ENCODE measurements at regions not wholly inside any gene's neighbourhood (a gene's known extent, or its start where the extent isn't known, plus 50 kb on each side); places are given as distances from the start of the nearest gene placed in this dataset.

DNA sequence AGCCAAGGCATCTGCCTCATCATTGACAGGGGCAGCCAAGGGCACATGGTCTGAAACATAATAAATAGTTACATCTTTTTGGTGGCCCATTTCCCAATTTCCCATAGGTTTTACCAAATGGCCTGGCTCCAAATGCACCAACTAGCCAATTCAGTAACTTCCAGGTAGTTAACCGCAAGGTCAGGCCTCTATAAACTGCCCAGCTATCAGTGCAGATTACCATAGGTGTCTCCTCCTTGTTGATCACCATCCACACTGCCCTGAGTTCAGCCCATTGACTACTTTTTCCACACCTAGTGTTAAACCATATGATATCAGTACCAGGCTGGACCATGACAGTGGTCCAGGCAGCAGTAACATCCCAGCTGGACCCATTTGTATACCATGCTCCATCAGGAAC lies 1145.1 kb upstream of the POU3F4 start:
- Histone ChIP-seq H3K4me1 (no peaks in the 10 kb centered on the region), H3K9me3 (no peaks in the 10 kb centered on the region), H3K4me3 (no peak overlapping the region), H3K36me3 (no peaks in the 10 kb centered on the region), H3K27me3 (ENCODE audit: low read depth) (no peaks in the 10 kb centered on the region), H3K27ac (no peak overlapping the region)
- TF ChIP-seq, protein P1, sequence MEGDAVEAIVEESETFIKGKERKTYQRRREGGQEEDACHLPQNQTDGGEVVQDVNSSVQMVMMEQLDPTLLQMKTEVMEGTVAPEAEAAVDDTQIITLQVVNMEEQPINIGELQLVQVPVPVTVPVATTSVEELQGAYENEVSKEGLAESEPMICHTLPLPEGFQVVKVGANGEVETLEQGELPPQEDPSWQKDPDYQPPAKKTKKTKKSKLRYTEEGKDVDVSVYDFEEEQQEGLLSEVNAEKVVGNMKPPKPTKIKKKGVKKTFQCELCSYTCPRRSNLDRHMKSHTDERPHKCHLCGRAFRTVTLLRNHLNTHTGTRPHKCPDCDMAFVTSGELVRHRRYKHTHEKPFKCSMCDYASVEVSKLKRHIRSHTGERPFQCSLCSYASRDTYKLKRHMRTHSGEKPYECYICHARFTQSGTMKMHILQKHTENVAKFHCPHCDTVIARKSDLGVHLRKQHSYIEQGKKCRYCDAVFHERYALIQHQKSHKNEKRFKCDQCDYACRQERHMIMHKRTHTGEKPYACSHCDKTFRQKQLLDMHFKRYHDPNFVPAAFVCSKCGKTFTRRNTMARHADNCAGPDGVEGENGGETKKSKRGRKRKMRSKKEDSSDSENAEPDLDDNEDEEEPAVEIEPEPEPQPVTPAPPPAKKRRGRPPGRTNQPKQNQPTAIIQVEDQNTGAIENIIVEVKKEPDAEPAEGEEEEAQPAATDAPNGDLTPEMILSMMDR (IDR thresholded peaks at IDR 0.05) = no peak
- DNase-seq (no peak), ATAC-seq (no peak)
- intact Hi-C loops (cut with DNase I) = no loop called here

DNA sequence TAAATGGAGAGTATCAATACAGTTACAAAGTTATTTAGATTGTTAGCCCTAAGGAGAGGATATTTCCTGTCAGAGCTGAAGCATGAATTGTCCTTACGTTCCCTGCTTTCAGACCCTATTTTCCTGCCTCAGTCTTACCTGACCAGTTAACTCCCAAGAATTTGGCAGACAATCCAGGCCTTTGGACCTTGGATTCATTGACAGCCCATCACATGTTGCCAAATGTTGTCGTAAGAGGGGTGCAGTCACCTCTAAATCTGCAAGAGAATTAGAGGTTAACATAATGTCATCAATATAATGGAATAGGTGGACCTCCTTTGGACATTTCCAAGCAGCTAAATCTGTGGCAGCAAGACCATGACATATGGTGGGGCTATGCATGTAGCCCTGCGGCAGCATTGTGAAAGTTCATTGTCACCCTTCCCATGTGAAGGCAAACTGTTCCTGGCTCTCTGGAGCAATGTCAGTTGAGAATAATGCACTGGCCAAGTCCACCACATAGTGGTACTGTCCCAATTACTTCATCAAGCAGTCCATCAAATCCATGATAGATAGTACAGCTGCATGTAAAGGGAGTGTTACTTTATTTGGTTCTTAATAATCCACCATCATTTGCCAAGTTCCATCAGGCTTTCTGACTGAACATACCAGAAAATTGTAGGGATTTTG lies 1137.0 kb upstream of the POU3F4 start:
- Histone ChIP-seq H3K36me3 (no peaks in the 10 kb centered on the region), H3K27me3 (ENCODE audit: low read depth) (no peaks in the 10 kb centered on the region), H3K27ac (no peak overlapping the region), H3K4me3 (no peak overlapping the region), H3K9me3 (no peaks in the 10 kb centered on the region), H3K4me1 (no peaks in the 10 kb centered on the region)
- TF ChIP-seq, protein P1 (IDR thresholded peaks at IDR 0.05) = no peak
- ATAC-seq = no peak
- intact Hi-C loops (cut with DNase I) = no loop called here
- no peak for DNase-seq

DNA sequence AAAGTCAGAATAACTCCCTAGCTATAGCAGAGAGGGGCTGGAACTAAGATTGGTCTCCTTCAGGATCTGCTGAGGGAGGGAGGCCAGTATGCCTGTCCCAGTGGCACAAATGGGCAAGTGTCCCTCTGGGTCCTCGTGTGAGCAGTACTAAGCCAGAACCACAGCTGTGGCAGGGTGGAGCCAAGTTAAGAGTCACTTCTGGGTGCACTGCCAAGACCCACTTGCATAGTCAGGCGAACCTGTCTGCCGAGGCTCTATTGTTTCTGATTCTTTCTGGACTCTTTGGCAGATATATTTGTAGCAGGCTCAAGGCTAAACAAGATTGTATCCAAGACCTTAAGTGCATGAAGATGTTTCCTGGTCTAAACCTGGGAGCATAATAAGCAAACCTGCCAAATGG lies 1123.7 kb upstream of the POU3F4 start:
- no peaks in the 10 kb centered on the region for H3K9me3 ChIP-seq
- H3K27me3 ChIP-seq (ENCODE audit: low read depth) = no peaks in the 10 kb centered on the region
- intact Hi-C loops (cut with DNase I) = no loop called here
- H3K36me3 ChIP-seq = no peaks in the 10 kb centered on the region
- TF ChIP-seq, protein P1 (IDR thresholded peaks at IDR 0.05) = no peak
- H3K4me1 ChIP-seq = no peaks in the 10 kb centered on the region
- H3K4me3 ChIP-seq = no peak overlapping the region
- DNase-seq = no peak
- no peak overlapping the region for H3K27ac ChIP-seq
- ATAC-seq = peak in 1 of 2 donors; percentile 40

DNA sequence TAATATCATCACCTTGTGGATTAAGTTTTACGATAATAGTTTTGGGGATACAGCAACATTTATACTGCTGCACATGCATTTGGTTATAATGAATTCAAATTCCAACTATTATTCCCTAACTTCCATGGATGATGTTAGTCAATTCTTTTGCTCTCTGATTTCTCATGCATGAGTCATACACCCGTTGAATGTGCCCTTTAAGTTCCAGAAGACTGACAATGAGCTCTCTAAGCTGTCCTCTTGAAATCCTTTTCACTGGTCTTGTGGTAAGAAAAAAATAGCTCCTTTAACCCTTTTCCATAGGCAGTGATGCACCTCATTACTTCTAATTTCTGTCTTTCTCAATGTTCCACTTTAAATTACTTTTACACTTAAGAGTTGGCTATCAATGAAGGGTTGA lies 1095.2 kb upstream of the POU3F4 start:
- no peaks in the 10 kb centered on the region for H3K36me3 ChIP-seq
- no peaks in the 10 kb centered on the region for H3K4me1 ChIP-seq
- intact Hi-C loops (cut with DNase I) = no loop called here
- H3K27me3 ChIP-seq (ENCODE audit: low read depth) = no peaks in the 10 kb centered on the region
- no peak overlapping the region for H3K4me3 ChIP-seq
- no peak overlapping the region for H3K27ac ChIP-seq
- no peak for DNase-seq
- no peak for ATAC-seq
- no peaks in the 10 kb centered on the region for H3K9me3 ChIP-seq
- TF ChIP-seq, protein P1 (IDR thresholded peaks at IDR 0.05) = no peak

DNA sequence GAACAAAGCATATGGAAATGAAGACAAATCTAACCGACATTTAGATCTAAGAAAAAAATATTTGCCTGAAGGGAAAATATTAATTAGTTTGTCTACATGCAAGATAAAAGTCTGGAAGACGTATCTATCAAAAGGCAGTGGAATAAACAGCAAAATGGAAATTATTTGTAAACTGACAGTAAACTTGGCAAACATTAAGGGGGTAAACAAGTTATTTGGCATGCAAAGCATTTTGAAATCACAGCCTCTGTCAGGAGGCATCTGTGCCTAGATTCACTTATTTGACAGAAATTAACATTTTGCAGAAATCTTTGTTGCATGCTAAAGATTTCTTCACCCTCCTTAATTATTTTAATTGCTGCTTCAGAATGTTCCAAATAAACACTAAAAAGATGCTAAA lies 1065.8 kb upstream of the POU3F4 start:
- intact Hi-C loops (cut with DNase I) = no loop called here
- no peak for ATAC-seq
- H3K27ac ChIP-seq = no peak overlapping the region
- H3K9me3 ChIP-seq = no peaks in the 10 kb centered on the region
- no peaks in the 10 kb centered on the region for H3K36me3 ChIP-seq
- TF ChIP-seq, protein P1 (IDR thresholded peaks at IDR 0.05) = no peak
- no peak for DNase-seq
- H3K4me3 ChIP-seq = no peak overlapping the region
- H3K4me1 ChIP-seq = no peaks in the 10 kb centered on the region
- no peaks in the 10 kb centered on the region for H3K27me3 ChIP-seq (ENCODE audit: low read depth)
